Stimulated activated naive CD8-positive, alpha-beta T cell treated with anti-CD3 and anti-CD28 coated beads, Interleukin-15, Interleukin-2, amounts not matched to agents 100 U/mL and 50 U/mL, for 24 hours (primary cell): ENCODE measurements at regions not wholly inside any gene's neighbourhood (a gene's known extent, or its start where the extent isn't known, plus 50 kb on each side); places are given as distances from the start of the nearest gene placed in this dataset.

Experiments used
- ATAC-seq: fragments of 150-1000 bp; cut with Tn5 transposase; one replicate; pipeline ENCODE4 v1.10.0; 2021
- DNase-seq: peaks from one replicate; pipeline ENCODE4 v3.0.0; 2021

GRCh38 chr17:83144421-83145357, 65.3 kb downstream of the METRNL start:
- ATAC-seq (no peak), DNase-seq (no peak)

- DNase-seq (no peak), ATAC-seq (no peak)
Observed at GRCh38 chr17:83145358-83145738, 65.9 kb downstream of the METRNL start.

- ATAC-seq (no peak), DNase-seq (no peak)
Observed at GRCh38 chr17:83145831-83146230, 66.4 kb downstream of the METRNL start.

GRCh38 chr17:83146347-83146746, 66.9 kb downstream of the METRNL start:
- no peak for ATAC-seq
- DNase-seq, result no peak

- ATAC-seq (no peak), DNase-seq (no peak)
Observed at GRCh38 chr17:83147280-83147679, 67.9 kb downstream of the METRNL start.

GRCh38 chr17:83148317-83149028, 69.1 kb downstream of the METRNL start:
- DNase-seq (no peak), ATAC-seq (no peak)

- no peak for DNase-seq
- no peak for ATAC-seq
Observed at GRCh38 chr17:83149029-83149725, 69.8 kb downstream of the METRNL start.

- DNase-seq, result no peak
Observed at GRCh38 chr17:83149761-83150251, 70.4 kb downstream of the METRNL start.

GRCh38 chr17:83150369-83151055, 71.1 kb downstream of the METRNL start:
- ATAC-seq, result no peak
- no peak for DNase-seq

More at GRCh38 chr17:83149761-83150251, 70.4 kb downstream of the METRNL start:
- ATAC-seq, result no peak

- DNase-seq (no peak), ATAC-seq (no peak)
Observed at GRCh38 chr17:83151056-83151441, 71.6 kb downstream of the METRNL start.

- DNase-seq (no peak), ATAC-seq (no peak)
Observed at GRCh38 chr17:83151442-83152226, 72.2 kb downstream of the METRNL start.

- DNase-seq (no peak), ATAC-seq (no peak)
Observed at GRCh38 chr17:83152227-83152744, 72.9 kb downstream of the METRNL start.

- no peak for ATAC-seq
- DNase-seq, result no peak
Observed at GRCh38 chr17:83152745-83153611, 73.6 kb downstream of the METRNL start.

GRCh38 chr17:83153681-83154310, 74.4 kb downstream of the METRNL start:
- DNase-seq (no peak), ATAC-seq (no peak)

GRCh38 chr17:83154311-83155127, 75.1 kb downstream of the METRNL start:
- DNase-seq (no peak), ATAC-seq (no peak)

GRCh38 chr17:83155128-83156121, 76.0 kb downstream of the METRNL start:
- DNase-seq (peak; percentile 45), ATAC-seq (peak; percentile 55)

GRCh38 chr17:83156408-83156807, 77.0 kb downstream of the METRNL start:
- ATAC-seq (no peak), DNase-seq (no peak)
